ENCODE measurements at regions not wholly inside any gene's neighbourhood (a gene's known extent, or its start where the extent isn't known, plus 50 kb on each side); places are given as distances from the start of the nearest gene placed in this dataset.
A peak's percentile ranks its signal among the peaks of the same experiment; 100 is the strongest.

DNA sequence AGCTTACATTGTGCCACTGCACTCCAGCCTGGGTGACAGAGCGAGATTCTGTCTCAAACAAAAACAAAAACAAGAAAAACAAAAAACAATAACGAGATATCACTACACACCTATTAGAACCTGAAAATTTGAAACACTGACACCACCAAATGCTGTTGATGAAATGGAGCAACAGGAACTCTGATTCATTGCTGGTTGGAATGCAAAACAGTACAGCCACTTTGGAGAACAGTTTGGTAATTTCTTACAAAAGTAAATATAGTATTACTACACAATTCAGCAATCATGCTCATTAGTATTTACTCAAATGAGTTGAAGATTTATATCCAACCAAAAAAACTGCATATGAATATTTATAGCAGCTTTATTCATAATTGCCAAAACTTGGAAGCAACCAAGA lies 135.8 kb upstream of the AKIRIN2 start:
- H3K27me3 ChIP-seq (ENCODE audit: insufficient read depth, low read length) = no peaks in the 10 kb centered on the region
- CTCF ChIA-PET (ENCODE audit: partially characterized antibody) = no interaction called here
- H3K27ac Mint-ChIP-seq = no peak overlapping the region
- no peaks in the 10 kb centered on the region for H3K4me1 ChIP-seq (ENCODE audit: insufficient read depth, low read length)
- H3K27ac ChIP-seq (ENCODE audit: low read depth, low read length) = no peak overlapping the region
- peaks cover 5 to 10% of the 10 kb centered on the region in 2 donors for H3K27me3 Mint-ChIP-seq
- no peak for DNase-seq
- intact Hi-C loops (cut with micrococcal nuclease) = no loop called here
- H3K4me3 ChIP-seq (ENCODE audit: low read length in 2 of 2) = no peak overlapping the region
- no peaks in the 10 kb centered on the region for H3K36me3 ChIP-seq (ENCODE audit: insufficient read depth, low read length)
- peaks cover 0 to 4% (median 0%) of the 10 kb centered on the region in 8 donors for H3K9me3 Mint-ChIP-seq
- POLR2A ChIA-PET (ENCODE audit: partially characterized antibody) = no interaction called here
- H3K9me3 ChIP-seq (ENCODE audit: control insufficient read depth in 1 of 2, low read length in 2 of 2) = no peaks in the 10 kb centered on the region
- H3K36me3 Mint-ChIP-seq = no peaks in the 10 kb centered on the region
- no peaks in the 10 kb centered on the region for H3K4me1 Mint-ChIP-seq
- no peak overlapping the region for H3K4me3 Mint-ChIP-seq

DNA sequence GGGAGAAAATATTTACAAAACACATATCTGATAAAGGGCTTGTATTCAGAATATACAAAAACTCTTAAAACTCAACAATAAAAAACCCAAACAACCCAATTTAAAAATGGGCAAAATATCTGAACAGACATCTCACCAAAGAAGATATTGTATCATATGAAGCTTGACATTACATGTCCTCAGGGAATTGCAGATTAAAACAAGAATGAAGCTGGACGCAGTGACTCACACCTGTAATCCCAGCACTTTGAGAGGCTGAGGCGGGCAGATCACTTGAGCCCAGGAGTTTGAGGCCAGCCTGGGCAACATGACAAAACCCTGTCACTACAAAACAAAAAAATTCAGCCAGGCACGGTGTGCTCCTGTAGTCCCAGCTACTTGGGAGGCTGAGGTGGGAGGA lies 135.4 kb upstream of the AKIRIN2 start:
- H3K9me3 Mint-ChIP-seq = peaks cover 0 to 4% (median 0%) of the 10 kb centered on the region in 8 donors
- intact Hi-C loops (cut with micrococcal nuclease) = no loop called here
- ChIA-PET CTCF (ENCODE audit: partially characterized antibody) (no interaction called here), POLR2A (ENCODE audit: partially characterized antibody) (no interaction called here)
- H3K27ac ChIP-seq (ENCODE audit: low read depth, low read length) = no peak overlapping the region
- no peaks in the 10 kb centered on the region for H3K9me3 ChIP-seq (ENCODE audit: control insufficient read depth in 1 of 2, low read length in 2 of 2)
- H3K4me3 Mint-ChIP-seq = no peak overlapping the region
- H3K36me3 Mint-ChIP-seq = no peaks in the 10 kb centered on the region
- H3K36me3 ChIP-seq (ENCODE audit: insufficient read depth, low read length) = no peaks in the 10 kb centered on the region
- no peak overlapping the region for H3K4me3 ChIP-seq (ENCODE audit: low read length in 2 of 2)
- peaks cover 4% of the 10 kb centered on the region for H3K4me1 ChIP-seq (ENCODE audit: insufficient read depth, low read length)
- H3K27ac Mint-ChIP-seq = no peak overlapping the region
- peaks cover 5 to 10% of the 10 kb centered on the region in 2 donors for H3K27me3 Mint-ChIP-seq
- H3K4me1 Mint-ChIP-seq = peaks cover 0 to 3% (median 2%) of the 10 kb centered on the region in 4 donors
- no peak for DNase-seq
- H3K27me3 ChIP-seq (ENCODE audit: insufficient read depth, low read length) = no peaks in the 10 kb centered on the region

DNA sequence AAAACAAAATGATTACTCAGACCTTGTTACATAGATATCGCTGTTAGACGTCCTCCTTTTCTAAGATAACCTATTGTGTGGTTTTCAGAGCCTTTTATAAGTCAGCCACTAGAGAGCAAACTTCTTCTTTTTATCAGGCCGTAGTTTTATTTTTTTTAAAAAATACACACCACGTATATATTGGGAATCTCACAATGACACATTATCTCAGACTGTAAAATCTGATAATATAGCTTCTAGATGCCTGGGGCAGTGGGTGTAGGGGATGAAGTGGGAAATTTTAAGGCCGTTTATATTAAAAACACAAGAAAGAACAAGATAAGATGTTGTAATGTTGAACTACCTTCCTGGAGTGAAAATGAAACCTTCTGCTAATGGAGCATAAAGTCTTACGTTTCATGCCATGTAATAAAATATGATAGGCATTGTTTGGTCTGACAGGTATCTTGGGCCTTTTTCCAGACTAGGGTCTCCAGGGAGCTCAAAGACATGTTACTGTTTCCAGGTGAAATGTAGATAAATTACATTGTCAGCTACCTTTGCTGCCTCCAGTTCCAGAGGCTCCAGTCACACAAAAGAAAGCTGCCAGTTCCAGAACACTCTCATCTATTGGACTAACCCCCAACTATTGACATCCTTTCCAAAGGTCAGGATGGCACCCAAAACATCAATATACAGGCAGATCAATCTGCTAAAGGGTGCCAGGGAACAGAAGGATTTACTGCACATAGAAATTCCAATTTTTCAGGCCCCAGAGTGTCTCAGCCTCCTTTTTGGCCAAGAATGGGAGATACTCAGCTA lies 130.2 kb upstream of the AKIRIN2 start:
- H3K27me3 Mint-ChIP-seq = no peaks in the 10 kb centered on the region
- POLR2A ChIA-PET (ENCODE audit: partially characterized antibody) = interaction anchor here (0.9 to 2.8 kb wide), 5 partner anchors 90 to 243 kb away, joined by 3 to 14 read pairs (median 4); partner anchors contain the start of genes AKIRIN2, ORC3 and RARS2

DNA sequence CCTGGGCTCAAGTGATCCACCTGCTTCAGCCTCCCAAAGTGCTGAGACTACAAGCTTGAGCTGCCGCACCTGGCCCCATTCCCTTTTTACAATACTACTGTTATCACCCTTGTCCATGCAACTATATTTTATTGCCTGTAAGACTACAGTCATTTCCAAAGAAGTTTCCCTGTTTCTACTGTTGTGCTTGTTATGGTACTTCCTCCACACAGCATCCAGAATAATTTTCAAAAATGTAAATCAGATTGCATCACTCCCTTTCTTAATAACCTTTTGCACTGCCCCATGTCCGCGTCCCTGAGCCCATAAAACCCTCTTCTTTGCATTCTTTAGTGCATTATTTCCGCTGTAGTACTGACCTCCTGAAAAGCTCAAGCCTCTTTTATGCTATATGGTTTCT lies 128.9 kb upstream of the AKIRIN2 start:
- no peaks in the 10 kb centered on the region for H3K9me3 ChIP-seq (ENCODE audit: control insufficient read depth in 1 of 2, low read length in 2 of 2)
- H3K36me3 ChIP-seq (ENCODE audit: insufficient read depth, low read length) = no peaks in the 10 kb centered on the region
- H3K27me3 ChIP-seq (ENCODE audit: insufficient read depth, low read length) = no peaks in the 10 kb centered on the region
- Mint-ChIP-seq H3K4me1 (peaks cover 6 to 12% (median 11%) of the 10 kb centered on the region in 4 donors), H3K4me3 (peak overlapping the region in 1 of 8 donors; percentile 13), H3K27me3 (no peaks in the 10 kb centered on the region), H3K36me3 (no peaks in the 10 kb centered on the region), H3K9me3 (peaks cover 0 to 1% (median 0%) of the 10 kb centered on the region in 8 donors), H3K27ac (peak overlapping the region in 1 of 7 donors; percentile 57)
- DNase-seq = no peak
- POLR2A ChIA-PET (ENCODE audit: partially characterized antibody) = no interaction called here
- intact Hi-C loops (cut with micrococcal nuclease) = no loop called here
- H3K27ac ChIP-seq (ENCODE audit: low read depth, low read length) = no peak overlapping the region
- CTCF ChIA-PET (ENCODE audit: partially characterized antibody) = interaction anchor here (1.1 to 3.0 kb wide), 10 partner anchors 10 to 1040 kb away, joined by 3 to 13 read pairs (median 8); partner anchors contain the start of gene AKIRIN2
- H3K4me3 ChIP-seq (ENCODE audit: low read length in 2 of 2) = no peak overlapping the region
- peaks cover 12% of the 10 kb centered on the region for H3K4me1 ChIP-seq (ENCODE audit: insufficient read depth, low read length)

More for the DNA sequence above, 130.2 kb upstream of the AKIRIN2 start:
- Mint-ChIP-seq H3K9me3 (peaks cover 0 to 1% (median 0%) of the 10 kb centered on the region in 8 donors), H3K36me3 (no peaks in the 10 kb centered on the region), H3K4me1 (peaks cover 0 to 6% (median 5%) of the 10 kb centered on the region in 4 donors), H3K27ac (peak overlapping the region; percentile 19 to 97 (median 95)), H3K4me3 (peak overlapping the region; percentile 81 to 95 (median 90))
- Histone ChIP-seq H3K36me3 (ENCODE audit: insufficient read depth, low read length) (no peaks in the 10 kb centered on the region), H3K27me3 (ENCODE audit: insufficient read depth, low read length) (no peaks in the 10 kb centered on the region), H3K4me1 (ENCODE audit: insufficient read depth, low read length) (peaks cover 6% of the 10 kb centered on the region), H3K9me3 (ENCODE audit: control insufficient read depth in 1 of 2, low read length in 2 of 2) (no peaks in the 10 kb centered on the region), H3K4me3 (ENCODE audit: low read length in 2 of 2) (peak overlapping the region in 1 of 2 donors; percentile 46), H3K27ac (ENCODE audit: low read depth, low read length) (peak overlapping the region; percentile 44)
- peak in 4 of 5 donors; percentile 37 to 51 (median 44) for DNase-seq
- CTCF ChIA-PET (ENCODE audit: partially characterized antibody) = interaction anchor here (0.7 to 3.0 kb wide), 31 partner anchors 10 to 1041 kb away, joined by 3 to 13 read pairs (median 4); partner anchors contain the start of gene AKIRIN2
- intact Hi-C loops (cut with micrococcal nuclease) = loop anchor here (1.0 kb wide), 3 partner anchors 130 to 1038 kb away; partner anchors contain the start of gene AKIRIN2

DNA sequence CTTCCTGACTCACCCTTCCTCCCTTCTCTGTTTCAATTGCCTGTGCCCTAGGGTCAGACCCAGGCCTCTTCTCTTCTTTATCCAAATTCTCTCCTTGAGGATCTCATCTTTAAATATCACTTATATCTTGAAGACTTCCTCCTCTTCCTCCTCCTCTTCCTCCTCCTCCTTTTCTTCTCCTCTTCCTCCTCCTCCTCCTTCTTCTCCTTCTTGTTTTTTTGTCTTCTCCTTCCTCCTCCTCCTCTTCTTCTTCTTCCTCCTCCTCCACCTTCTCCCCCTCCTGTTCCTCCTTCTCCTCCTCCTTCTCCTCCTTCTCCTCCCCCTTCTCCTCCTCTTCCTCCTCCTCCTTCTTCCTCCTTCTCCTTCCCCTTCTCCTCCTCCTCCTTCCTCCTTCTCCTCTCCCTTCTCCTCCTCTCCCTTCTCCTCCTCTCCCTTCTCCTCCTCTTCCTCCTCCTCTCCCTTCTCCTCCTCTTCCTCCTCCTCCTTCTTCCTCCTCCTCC lies 127.6 kb upstream of the AKIRIN2 start:
- intact Hi-C loops (cut with micrococcal nuclease) = no loop called here
- POLR2A ChIA-PET (ENCODE audit: partially characterized antibody) = no interaction called here
- H3K36me3 ChIP-seq (ENCODE audit: insufficient read depth, low read length) = no peaks in the 10 kb centered on the region

DNA sequence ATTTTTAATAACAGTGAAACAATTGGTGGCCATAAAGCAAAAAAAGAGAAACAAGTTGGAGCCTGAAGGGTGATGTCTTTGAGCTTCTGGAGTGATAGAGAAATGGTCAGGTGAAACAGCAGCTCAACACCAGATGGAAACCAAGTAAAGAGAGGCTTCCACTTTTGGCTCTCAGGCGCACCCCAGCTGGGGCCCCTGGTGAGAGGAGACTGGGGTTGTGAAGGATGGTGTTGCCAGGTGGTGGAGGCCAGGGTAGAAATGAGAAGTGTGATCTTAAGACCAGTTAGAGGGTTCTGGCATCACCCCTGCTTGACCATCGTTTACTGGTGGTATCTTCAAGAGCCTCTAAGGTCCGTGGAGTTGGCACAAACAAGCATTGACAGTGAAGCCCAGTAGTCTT lies 126.0 kb upstream of the AKIRIN2 start:
- no peaks in the 10 kb centered on the region for H3K9me3 ChIP-seq (ENCODE audit: control insufficient read depth in 1 of 2, low read length in 2 of 2)
- intact Hi-C loops (cut with micrococcal nuclease) = no loop called here
- no peak overlapping the region for H3K27ac ChIP-seq (ENCODE audit: low read depth, low read length)
- Mint-ChIP-seq H3K27me3 (no peaks in the 10 kb centered on the region), H3K36me3 (no peaks in the 10 kb centered on the region), H3K4me1 (peaks cover 18 to 24% (median 23%) of the 10 kb centered on the region in 4 donors), H3K27ac (peak overlapping the region in 1 of 7 donors; percentile 63), H3K4me3 (no peak overlapping the region), H3K9me3 (peaks cover 0 to 1% (median 0%) of the 10 kb centered on the region in 8 donors)
- no peaks in the 10 kb centered on the region for H3K36me3 ChIP-seq (ENCODE audit: insufficient read depth, low read length)
- H3K27me3 ChIP-seq (ENCODE audit: insufficient read depth, low read length) = no peaks in the 10 kb centered on the region
- no peak for DNase-seq
- POLR2A ChIA-PET (ENCODE audit: partially characterized antibody) = no interaction called here
- H3K4me1 ChIP-seq (ENCODE audit: insufficient read depth, low read length) = peaks cover 22% of the 10 kb centered on the region
- CTCF ChIA-PET (ENCODE audit: partially characterized antibody) = no interaction called here
- no peak overlapping the region for H3K4me3 ChIP-seq (ENCODE audit: low read length in 2 of 2)

More for the DNA sequence above, 127.6 kb upstream of the AKIRIN2 start:
- CTCF ChIA-PET (ENCODE audit: partially characterized antibody) = no interaction called here
- no peaks in the 10 kb centered on the region for H3K27me3 Mint-ChIP-seq
- H3K27ac ChIP-seq (ENCODE audit: low read depth, low read length) = no peak overlapping the region
- H3K9me3 Mint-ChIP-seq = peaks cover 0 to 1% (median 0%) of the 10 kb centered on the region in 8 donors
- DNase-seq = no peak
- H3K4me1 Mint-ChIP-seq = peaks cover 18 to 24% (median 23%) of the 10 kb centered on the region in 4 donors
- H3K9me3 ChIP-seq (ENCODE audit: control insufficient read depth in 1 of 2, low read length in 2 of 2) = no peaks in the 10 kb centered on the region
- H3K27ac Mint-ChIP-seq = peak overlapping the region in 2 of 7 donors; percentile 11 to 76
- H3K4me3 ChIP-seq (ENCODE audit: low read length in 2 of 2) = no peak overlapping the region
- peaks cover 22% of the 10 kb centered on the region for H3K4me1 ChIP-seq (ENCODE audit: insufficient read depth, low read length)
- H3K36me3 Mint-ChIP-seq = no peaks in the 10 kb centered on the region
- no peaks in the 10 kb centered on the region for H3K27me3 ChIP-seq (ENCODE audit: insufficient read depth, low read length)
- no peak overlapping the region for H3K4me3 Mint-ChIP-seq

DNA sequence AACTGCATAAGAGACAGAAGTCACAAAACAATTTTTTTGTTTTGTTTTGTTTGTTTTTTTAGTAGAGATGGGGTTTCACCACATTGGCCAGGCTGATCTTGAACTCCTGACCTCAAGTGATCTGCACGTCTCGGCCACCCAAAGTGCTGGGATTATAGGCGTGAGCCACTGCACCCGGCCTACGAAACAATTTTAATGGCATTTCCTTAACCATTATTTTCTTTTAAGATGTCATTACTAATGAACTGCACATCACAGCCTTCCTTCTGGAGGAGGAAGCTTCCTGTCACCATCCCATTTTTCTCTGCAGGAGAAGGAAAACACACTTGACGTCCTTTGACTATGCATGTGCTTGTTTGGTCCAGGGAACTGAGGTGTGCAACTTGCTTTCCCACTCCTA lies 125.3 kb upstream of the AKIRIN2 start:
- H3K27ac Mint-ChIP-seq = peak overlapping the region in 3 of 7 donors; percentile 44 to 81 (median 67)
- DNase-seq = no peak

More for the DNA sequence above, 125.3 kb upstream of the AKIRIN2 start:
- Mint-ChIP-seq H3K27me3 (no peaks in the 10 kb centered on the region), H3K9me3 (peaks cover 0 to 1% (median 0%) of the 10 kb centered on the region in 8 donors), H3K4me1 (peaks cover 18 to 21% (median 20%) of the 10 kb centered on the region in 4 donors), H3K4me3 (no peak overlapping the region), H3K36me3 (no peaks in the 10 kb centered on the region)
- Histone ChIP-seq H3K4me1 (ENCODE audit: insufficient read depth, low read length) (peaks cover 17% of the 10 kb centered on the region), H3K9me3 (ENCODE audit: control insufficient read depth in 1 of 2, low read length in 2 of 2) (no peaks in the 10 kb centered on the region), H3K36me3 (ENCODE audit: insufficient read depth, low read length) (no peaks in the 10 kb centered on the region), H3K4me3 (ENCODE audit: low read length in 2 of 2) (no peak overlapping the region), H3K27ac (ENCODE audit: low read depth, low read length) (no peak overlapping the region), H3K27me3 (ENCODE audit: insufficient read depth, low read length) (no peaks in the 10 kb centered on the region)
- POLR2A ChIA-PET (ENCODE audit: partially characterized antibody) = interaction anchor here (0.6 kb wide), 1 partner anchor 161 kb away, joined by 3 read pairs; no protein-coding TSS in a partner anchor
- intact Hi-C loops (cut with micrococcal nuclease) = no loop called here
- CTCF ChIA-PET (ENCODE audit: partially characterized antibody) = no interaction called here

All from CD4-positive, alpha-beta memory T cell (primary cell).